Right lobe of liver (tissue), 4 donors: ENCODE measurements at regions not wholly inside any gene's neighbourhood (a gene's known extent, or its start where the extent isn't known, plus 50 kb on each side); places are given as distances from the start of the nearest gene placed in this dataset.

Experiments
- POLR2A ChIP-seq: fragments of 450-650 bp; IDR thresholded peaks from one replicate; pipeline ENCODE4 v1.6.1; 2017; ENCODE audit warnings: antibody characterized with exemption, mild to moderate bottlenecking
- TF ChIP-seq, protein P1 (sequence below), 4 donors: fragments of 200-600 bp in 3 of 4; fragments of 450-650 bp in 1 of 4; IDR thresholded peaks; one replicate each; pipeline versions ENCODE4 v1.5.1 to v1.8.0; 2016 to 2022; ENCODE audit warnings: antibody characterized with exemption in 4 of 4, mild to moderate bottlenecking in 2 of 4
- donor health status: DM: no; HTN: no; CAD: no.
- donor health status: DM: no; HTN: no; CAD: no.
- donor health status: DM: no; HTN: yes; CAD: no.

DNA sequence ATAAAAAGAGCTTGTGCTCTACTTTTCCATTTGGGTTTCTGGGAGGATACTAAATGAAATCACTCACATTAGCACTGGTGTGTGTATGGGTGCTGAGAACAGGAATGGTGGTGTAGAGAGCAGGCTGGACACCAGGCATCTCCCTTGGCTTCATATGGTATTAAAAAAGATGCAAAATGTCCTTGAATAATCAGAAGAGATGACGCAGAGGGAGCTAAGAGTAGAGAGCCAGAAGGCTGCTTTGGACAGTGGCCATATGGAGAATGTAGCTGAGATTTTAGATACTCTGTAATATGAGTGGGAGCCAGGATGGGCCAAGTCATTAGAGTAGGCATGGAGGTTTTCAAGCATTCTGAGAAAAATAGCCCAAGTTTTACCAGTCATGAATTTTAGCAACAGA, 112.3 kb upstream of the ZRANB2 start:
- no peak for TF ChIP-seq POLR2A
- TF ChIP-seq, protein P1, sequence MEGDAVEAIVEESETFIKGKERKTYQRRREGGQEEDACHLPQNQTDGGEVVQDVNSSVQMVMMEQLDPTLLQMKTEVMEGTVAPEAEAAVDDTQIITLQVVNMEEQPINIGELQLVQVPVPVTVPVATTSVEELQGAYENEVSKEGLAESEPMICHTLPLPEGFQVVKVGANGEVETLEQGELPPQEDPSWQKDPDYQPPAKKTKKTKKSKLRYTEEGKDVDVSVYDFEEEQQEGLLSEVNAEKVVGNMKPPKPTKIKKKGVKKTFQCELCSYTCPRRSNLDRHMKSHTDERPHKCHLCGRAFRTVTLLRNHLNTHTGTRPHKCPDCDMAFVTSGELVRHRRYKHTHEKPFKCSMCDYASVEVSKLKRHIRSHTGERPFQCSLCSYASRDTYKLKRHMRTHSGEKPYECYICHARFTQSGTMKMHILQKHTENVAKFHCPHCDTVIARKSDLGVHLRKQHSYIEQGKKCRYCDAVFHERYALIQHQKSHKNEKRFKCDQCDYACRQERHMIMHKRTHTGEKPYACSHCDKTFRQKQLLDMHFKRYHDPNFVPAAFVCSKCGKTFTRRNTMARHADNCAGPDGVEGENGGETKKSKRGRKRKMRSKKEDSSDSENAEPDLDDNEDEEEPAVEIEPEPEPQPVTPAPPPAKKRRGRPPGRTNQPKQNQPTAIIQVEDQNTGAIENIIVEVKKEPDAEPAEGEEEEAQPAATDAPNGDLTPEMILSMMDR (IDR thresholded peaks at IDR 0.05): no peak
